K562 (cell line): ENCODE measurements at regions not wholly inside any gene's neighbourhood (a gene's known extent, or its start where the extent isn't known, plus 50 kb on each side); places are given as distances from the start of the nearest gene placed in this dataset.

ENCODE experiments used
- ATAC-seq: fragments of 200-7000 bp; cut with Tn5 transposase; 3 replicates; pipeline ENCODE4 v1.9.1; 2020; ENCODE audit warnings: moderate library complexity
- BruUV-seq: library from RNA; stranded (reverse); fragments of 400-500 nt; replicated peaks from 2 replicates; lab custom pipeline; 2021; lab: Mats Ljungman, UMichigan
- CTCF ChIA-PET: fragments of 300-600 bp; formaldehyde crosslinking; extraction: SDS; loops from one replicate; lab custom pipeline; 2021; ENCODE audit warnings: low intra/inter-chr PET ratio; lab: Yijun Ruan, JAX
- POLR2A ChIA-PET: fragments of 300-600, 350-650 bp; sonication (Branson Sonifier 250); formaldehyde crosslinking; extraction: SDS; loops from one replicate; lab custom pipeline; 2021; ENCODE audit warnings: antibody characterized with exemption, inconsistent platforms; lab: Yijun Ruan, JAX
- DNase-seq, 4 experiments: peaks; one replicate each; pipeline versions ENCODE4 v3.0.0 to v3.0.0-alpha.2; 2011 to 2018; ENCODE audit warnings: low spot score in 3 of 4, mixed read lengths in 3 of 4; ENCODE audit errors: extremely low read depth in 1 of 4
- FAIRE-seq: peaks from 2 replicates; lab custom pipeline; 2011; peaks lifted over from hg19 to GRCh38; lab: Jason Lieb, UNC
- H2AFZ ChIP-seq: 2 replicates; pipeline ENCODE4 v1.6.0; 2011; ENCODE audit warnings: low read depth, low read length, control low read depth, inconsistent platforms
- H3K27ac ChIP-seq: fragments of 200-600 bp; 3 replicates; pipeline ENCODE4 v1.8.0; 2011; ENCODE audit warnings: low read depth, mild to moderate bottlenecking, control low read depth, inconsistent platforms, low read length, moderate library complexity, mixed read lengths; ENCODE audit errors: extremely low read depth
- H3K27me3 ChIP-seq, 2 experiments: fragments of 300-600 bp in 1 of 2; 2 replicates in 1 of 2; 3 replicates in 1 of 2; pipeline versions ENCODE4 v1.6.0 to v1.8.0; 2011; ENCODE audit warnings: inconsistent platforms in 2 of 2, low read length in 2 of 2, mild to moderate bottlenecking in 1 of 2, mixed read lengths in 1 of 2, moderate library complexity in 1 of 2; ENCODE audit not compliant: control insufficient read depth in 2 of 2, insufficient read depth in 2 of 2
- H3K36me3 ChIP-seq: fragments of 300-600 bp; 3 replicates; pipeline ENCODE4 v1.8.0; 2011; ENCODE audit warnings: mild to moderate bottlenecking, low read length, inconsistent platforms; ENCODE audit not compliant: control insufficient read depth, insufficient read depth
- H3K4me1 ChIP-seq, 2 experiments: fragments of 200-600 bp in 1 of 2; replicated peaks in 1 of 2; 2 replicates in 1 of 2; 3 replicates in 1 of 2; pipeline versions ENCODE4 v1.5.1 to v1.8.0; 2011; ENCODE audit warnings: inconsistent platforms in 2 of 2, low read length in 2 of 2, mild to moderate bottlenecking in 1 of 2, mixed read lengths in 1 of 2, moderate library complexity in 1 of 2; ENCODE audit not compliant: control insufficient read depth in 2 of 2, insufficient read depth in 2 of 2
- H3K4me2 ChIP-seq: 2 replicates; pipeline ENCODE4 v1.6.1; 2011; ENCODE audit warnings: low read length, control low read depth, inconsistent platforms, mixed read lengths; ENCODE audit not compliant: insufficient read depth
- H3K4me3 ChIP-seq: fragments of 200-600 bp; sonication (generic), shearing (Covaris generic); 2 replicates; pipeline ENCODE4 v1.5.1; 2016; ENCODE audit warnings: control low read depth, inconsistent platforms
- H3K79me2 ChIP-seq: fragments of 200-600 bp; 3 replicates; pipeline ENCODE4 v1.8.0; 2011; ENCODE audit warnings: low read length, inconsistent platforms; ENCODE audit not compliant: control insufficient read depth, insufficient read depth
- H3K9ac ChIP-seq, 2 experiments: 2 replicates each; pipeline versions ENCODE4 v1.6.0 to v1.6.1; 2011; ENCODE audit warnings: low read depth in 2 of 2, low read length in 2 of 2, control low read depth in 1 of 2, inconsistent platforms in 1 of 2, mild to moderate bottlenecking in 1 of 2, mixed read lengths in 1 of 2; ENCODE audit not compliant: insufficient read depth in 1 of 2
- H3K9me1 ChIP-seq: one replicate; pipeline ENCODE4 v1.6.0; 2011; ENCODE audit warnings: inconsistent platforms, mild to moderate bottlenecking, low read length, moderate library complexity; ENCODE audit not compliant: control insufficient read depth, insufficient read depth
- H3K9me3 ChIP-seq: replicated peaks from 2 replicates; pipeline ENCODE4 v1.5.1; 2011; ENCODE audit warnings: low read depth, low read length, inconsistent platforms; ENCODE audit not compliant: control insufficient read depth, insufficient read depth
- H4K20me1 ChIP-seq: replicated peaks from 2 replicates; pipeline ENCODE4 v1.6.1; 2011; ENCODE audit warnings: low read length, inconsistent platforms, mixed read lengths; ENCODE audit not compliant: control insufficient read depth, insufficient read depth
- CCNT2 ChIP-seq: IDR thresholded peaks from 2 replicates; pipeline ENCODE4 v1.6.1; 2011; ENCODE audit warnings: borderline replicate concordance, low read depth, mild to moderate bottlenecking, moderate library complexity, mixed read lengths, low read length; ENCODE audit not compliant: insufficient read length; ENCODE audit errors: extremely low read depth
- CTCF ChIP-seq, 3 experiments: IDR thresholded peaks in 2 of 3; conservative IDR thresholded peaks in 1 of 3; 2 replicates each; pipeline ENCODE4 v1.5.1; 2011 to 2012; ENCODE audit warnings: low read length in 3 of 3, mild to moderate bottlenecking in 3 of 3, control low read depth in 2 of 3, improper control_type of control experiment in 1 of 3, inconsistent platforms in 1 of 3, low read depth in 1 of 3, mixed read lengths in 1 of 3, moderate library complexity in 1 of 3; ENCODE audit not compliant: insufficient read depth in 2 of 3
- GABPA ChIP-seq: fragments of 200-800 bp; sonication (Bioruptor generic); conservative IDR thresholded peaks from 2 replicates; pipeline ENCODE4 v1.6.1; 2016; ENCODE audit warnings: low read depth, missing genetic modification characterization, missing compliant biosample characterization
- HDAC2 ChIP-seq: fragments of 450-650 bp; IDR thresholded peaks from 2 replicates; pipeline ENCODE4 v1.6.1; 2016; ENCODE audit warnings: mild to moderate bottlenecking
- MBD1 ChIP-seq: fragments of 250-450 bp; sonication (Bioruptor Pico); IDR thresholded peaks from 2 replicates; pipeline ENCODE4 v1.8.0; 2022; ENCODE audit warnings: inconsistent platforms
- PKNOX1 ChIP-seq: fragments of 450-650 bp; IDR thresholded peaks from 2 replicates; pipeline ENCODE4 v1.6.1; 2016
- POLR2G ChIP-seq: fragments of 200-400 bp; formaldehyde crosslinking; IDR thresholded peaks from 2 replicates; pipeline ENCODE4 v1.6.1; 2017; ENCODE audit warnings: low read depth, mild to moderate bottlenecking, antibody characterized with exemption, low read length, moderate library complexity
- PREB ChIP-seq: sonication (generic); formaldehyde crosslinking; IDR thresholded peaks from 2 replicates; pipeline ENCODE4 v1.8.1; 2023; ENCODE audit warnings: mild to moderate bottlenecking, missing genetic modification reagents
- ZBTB43 ChIP-seq: sonication (generic); formaldehyde crosslinking; IDR thresholded peaks from 2 replicates; pipeline ENCODE4 v1.8.0; 2023; ENCODE audit warnings: mild to moderate bottlenecking, missing genetic modification reagents
- ZNF354B ChIP-seq: fragments of 250-450 bp; sonication (Bioruptor Pico); IDR thresholded peaks from 2 replicates; pipeline ENCODE4 v1.4.0; 2020
- ZNF77 ChIP-seq: fragments of 250-450 bp; sonication (Bioruptor Pico); IDR thresholded peaks from 2 replicates; pipeline ENCODE4 v1.5.0; 2020
- in situ Hi-C: fragments of 300-500 bp; cut with MboI; formaldehyde crosslinking; loops from 4 replicates; pipeline ENCODE4 v1.15.0; 2018; ENCODE audit warnings: inconsistent platforms, mixed read lengths
- intact Hi-C: fragments of 100-400 bp; cut with micrococcal nuclease; formaldehyde crosslinking; loops from 2 replicates; pipeline ENCODE4 v1.14.2; 2022

- POLR2A ChIA-PET = no interaction called here
- no peaks in the 10 kb centered on the region for H3K79me2 ChIP-seq
- H3K27me3 ChIP-seq = no peaks in the 10 kb centered on the region
- no peaks in the 10 kb centered on the region for H3K9me1 ChIP-seq
- H3K9me3 ChIP-seq = no peaks in the 10 kb centered on the region; the same call in 1 of the 2 replicates
- TF ChIP-seq ZNF354B (CRISPR knock-in tag) = no peak
- TF ChIP-seq ZNF77 = no peak
- TF ChIP-seq ZBTB43 (CRISPR knock-in tag) = no peak
- TF ChIP-seq GABPA (tag) = no peak
- no peak for TF ChIP-seq MBD1 (CRISPR knock-in tag)
- no peak for TF ChIP-seq CCNT2
- TF ChIP-seq PKNOX1 = no peak
- no peak for TF ChIP-seq CTCF (IDR thresholded peaks at IDR 0.05 in 2 of 3, conservative IDR thresholded peaks at IDR 0.05 in 1 of 3; ENCODE audit: insufficient read depth in 2 of 3, low read depth in 1 of 3, low read length in 3 of 3)
- no peak for TF ChIP-seq POLR2G
- no peak for TF ChIP-seq HDAC2
- no peak for TF ChIP-seq PREB (CRISPR knock-in tag)
- H3K4me1 ChIP-seq = no peaks in the 10 kb centered on the region
- no peak overlapping the region for H3K27ac ChIP-seq
- no peak overlapping the region for H3K9ac ChIP-seq
- intact Hi-C loops (no loop called here), in situ Hi-C loops (no loop called here)
- CTCF ChIA-PET = no interaction called here
- H3K4me2 ChIP-seq = no peak overlapping the region
- DNase-seq (no peak), ATAC-seq (no peak), FAIRE-seq (no peak)
- no peaks in the 10 kb centered on the region for H4K20me1 ChIP-seq
- no TSS peak for BruUV-seq
- no peak overlapping the region for H3K4me3 ChIP-seq
- H3K36me3 ChIP-seq = no peaks in the 10 kb centered on the region
- no peak overlapping the region for H2AFZ ChIP-seq
Observed at GRCh38 chr2:41042343-41042742, 590.5 kb upstream of the SLC8A1 start.
